Lung (tissue), 11 donors: ENCODE measurements at regions not wholly inside any gene's neighbourhood (a gene's known extent, or its start where the extent isn't known, plus 50 kb on each side); places are given as distances from the start of the nearest gene placed in this dataset.

ENCODE experiments used
- ATAC-seq: fragments of 200-7000 bp; cut with Tn5 transposase; one replicate; pipeline ENCODE4 v1.9.1; 2020; ENCODE audit warnings: moderate number of reproducible peaks; ENCODE audit not compliant: insufficient read depth, low FRiP score
- DNase-seq, 3 donors: peaks; one replicate each; pipeline ENCODE4 v3.0.0-alpha.2; 2013 to 2017
- H3K27ac ChIP-seq, 2 donors: one replicate each; pipeline ENCODE4 v1.5.1; 2013; ENCODE audit warnings: mild to moderate bottlenecking in 2 of 2, moderate library complexity in 2 of 2, control low read depth in 1 of 2, inconsistent platforms in 1 of 2, low read depth in 1 of 2, low read length in 1 of 2
- H3K27me3 ChIP-seq, 3 donors: one replicate each; pipeline ENCODE4 v1.5.1; 2013; ENCODE audit warnings: low read length in 2 of 3; ENCODE audit not compliant: control insufficient read depth in 3 of 3, insufficient read depth in 3 of 3
- H3K36me3 ChIP-seq, 4 donors: one replicate each; pipeline ENCODE4 v1.5.1; 2013; ENCODE audit warnings: low read length in 4 of 4, mild to moderate bottlenecking in 1 of 4, moderate library complexity in 1 of 4; ENCODE audit not compliant: control insufficient read depth in 4 of 4, insufficient read depth in 4 of 4
- H3K4me1 ChIP-seq, 5 donors: one replicate each; pipeline ENCODE4 v1.5.1; 2013; ENCODE audit warnings: low read length in 5 of 5, mild to moderate bottlenecking in 2 of 5, moderate library complexity in 1 of 5; ENCODE audit not compliant: control insufficient read depth in 5 of 5, insufficient read depth in 5 of 5
- H3K4me3 ChIP-seq: one replicate; pipeline ENCODE4 v1.5.1; 2013; ENCODE audit warnings: mild to moderate bottlenecking, control low read depth, moderate library complexity
- H3K9ac ChIP-seq, 2 donors: one replicate each; pipeline ENCODE4 v1.5.1; 2013; ENCODE audit warnings: low read length in 2 of 2, control low read depth in 1 of 2; ENCODE audit not compliant: insufficient read depth in 1 of 2
- H3K9me3 ChIP-seq, 4 donors: one replicate each; pipeline ENCODE4 v1.5.1; 2013; ENCODE audit warnings: low read length in 3 of 4, mild to moderate bottlenecking in 1 of 4, moderate library complexity in 1 of 4; ENCODE audit not compliant: control insufficient read depth in 4 of 4, insufficient read depth in 3 of 4
- WGBS, 2 donors: extraction: QIAGEN DNeasy Blood & Tissue Kit; methylation state at CpG; one replicate each; pipeline ENCODE4 v1.1.7; 2013; 5-methylcytosine and 5-hydroxymethylcytosine counted together
- TF ChIP-seq, protein P1 (sequence below): IDR thresholded peaks from 2 replicates; pipeline ENCODE4 v1.5.1; 2012; ENCODE audit warnings: mild to moderate bottlenecking; ENCODE audit errors: control extremely low read depth, extremely low read depth
- donor health status: control.
- donor health status: control.
- donor health status: Bipolar disorder and iron deficiency.
- donor health status: healthy.
- donor health status: DM: yes; HTN: yes; CAD: no.

DNA sequence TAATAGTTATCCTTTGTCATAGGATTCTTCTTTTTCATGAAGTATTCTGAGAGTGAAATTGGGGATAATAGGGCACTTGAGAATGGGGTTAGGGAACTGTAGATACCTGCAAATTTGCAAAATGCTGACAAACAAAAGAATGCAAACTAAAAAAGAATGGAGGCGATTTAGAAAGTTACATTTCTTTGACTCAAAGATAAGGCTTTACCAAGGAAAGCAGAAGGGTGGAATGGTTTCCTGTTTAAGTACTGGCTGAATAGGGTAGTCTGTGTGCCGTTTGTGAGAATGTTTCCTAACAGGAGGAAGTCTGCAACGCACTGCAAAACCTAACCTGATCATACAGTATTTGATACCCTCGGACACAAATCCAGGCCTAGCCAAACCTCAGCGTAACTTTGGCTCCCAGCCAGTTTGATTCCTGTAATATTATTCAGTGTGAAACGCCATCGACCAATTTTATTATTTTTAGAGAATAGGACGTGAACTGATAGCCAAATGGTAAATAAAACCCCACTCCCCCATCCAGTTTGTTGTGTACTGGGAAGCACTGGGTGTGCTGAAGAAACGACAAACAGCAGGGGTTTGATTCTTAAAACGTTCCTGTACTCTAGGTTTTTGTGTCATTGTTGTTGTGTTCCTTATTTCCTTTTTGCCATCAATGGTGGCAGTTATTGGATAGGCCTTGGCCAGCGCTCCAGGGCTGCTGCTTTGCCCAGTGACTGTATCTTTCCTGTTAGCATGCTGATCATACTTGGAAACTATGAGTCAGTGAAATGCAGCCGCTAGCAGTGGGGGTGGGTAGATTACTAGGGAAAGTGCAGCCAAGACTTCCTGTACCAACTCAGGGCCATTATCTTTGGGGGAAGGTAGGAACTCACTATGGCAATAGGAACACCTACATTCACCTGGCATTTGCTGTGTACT, 148.0 kb upstream of the TBL1XR1 start:
- H3K9ac ChIP-seq: peak overlapping the region in 1 of 2 donors; percentile 63
- no peak overlapping the region for H3K4me3 ChIP-seq
- ATAC-seq: peak; percentile 93
- no peaks in the 10 kb centered on the region for H3K36me3 ChIP-seq
- H3K27me3 ChIP-seq: no peaks in the 10 kb centered on the region
- peak overlapping the region; percentile 91 to 97 for H3K27ac ChIP-seq
- WGBS, 2 donors: 6 to 14% methylated on average over 12 of the region's 12 CpGs
- DNase-seq: peak; percentile 87 to 96 (median 94)
- TF ChIP-seq, protein P1, sequence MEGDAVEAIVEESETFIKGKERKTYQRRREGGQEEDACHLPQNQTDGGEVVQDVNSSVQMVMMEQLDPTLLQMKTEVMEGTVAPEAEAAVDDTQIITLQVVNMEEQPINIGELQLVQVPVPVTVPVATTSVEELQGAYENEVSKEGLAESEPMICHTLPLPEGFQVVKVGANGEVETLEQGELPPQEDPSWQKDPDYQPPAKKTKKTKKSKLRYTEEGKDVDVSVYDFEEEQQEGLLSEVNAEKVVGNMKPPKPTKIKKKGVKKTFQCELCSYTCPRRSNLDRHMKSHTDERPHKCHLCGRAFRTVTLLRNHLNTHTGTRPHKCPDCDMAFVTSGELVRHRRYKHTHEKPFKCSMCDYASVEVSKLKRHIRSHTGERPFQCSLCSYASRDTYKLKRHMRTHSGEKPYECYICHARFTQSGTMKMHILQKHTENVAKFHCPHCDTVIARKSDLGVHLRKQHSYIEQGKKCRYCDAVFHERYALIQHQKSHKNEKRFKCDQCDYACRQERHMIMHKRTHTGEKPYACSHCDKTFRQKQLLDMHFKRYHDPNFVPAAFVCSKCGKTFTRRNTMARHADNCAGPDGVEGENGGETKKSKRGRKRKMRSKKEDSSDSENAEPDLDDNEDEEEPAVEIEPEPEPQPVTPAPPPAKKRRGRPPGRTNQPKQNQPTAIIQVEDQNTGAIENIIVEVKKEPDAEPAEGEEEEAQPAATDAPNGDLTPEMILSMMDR: no peak
- no peaks in the 10 kb centered on the region for H3K9me3 ChIP-seq
- peaks cover 0 to 42% (median 18%) of the 10 kb centered on the region in 5 donors for H3K4me1 ChIP-seq

DNA sequence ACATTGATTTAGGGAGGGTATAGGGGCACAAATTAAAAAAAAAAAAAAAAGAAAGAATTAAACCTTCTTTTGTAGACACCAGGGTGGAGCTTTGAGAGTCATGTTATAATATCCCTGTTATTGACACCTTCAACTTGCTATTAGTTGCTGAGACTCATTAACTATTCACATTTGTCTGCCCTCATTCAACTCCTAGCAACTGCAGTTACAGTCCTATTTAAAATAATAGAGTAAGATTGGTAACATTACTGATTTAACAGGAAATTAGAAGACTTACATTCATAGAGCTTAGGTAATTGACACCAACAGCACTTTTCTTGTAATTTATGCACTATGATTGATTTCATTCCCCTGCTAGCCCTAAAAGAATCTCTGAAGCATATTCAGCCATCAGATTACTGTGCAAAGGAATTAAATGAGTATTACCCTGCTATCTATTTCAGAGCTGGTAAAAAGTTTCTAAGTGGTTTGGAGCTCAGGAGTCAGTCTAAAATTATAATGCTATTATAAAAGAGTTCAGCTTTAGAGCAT, 148.8 kb upstream of the TBL1XR1 start:
- Histone ChIP-seq H3K4me3 (no peak overlapping the region), H3K27me3 (no peaks in the 10 kb centered on the region), H3K4me1 (peaks cover 0 to 45% (median 18%) of the 10 kb centered on the region in 5 donors), H3K9me3 (no peaks in the 10 kb centered on the region), H3K27ac (peak overlapping the region in 1 of 2 donors; percentile 78), H3K9ac (peak overlapping the region in 1 of 2 donors; percentile 26), H3K36me3 (no peaks in the 10 kb centered on the region)
- DNase-seq (no peak), ATAC-seq (no peak)
- TF ChIP-seq, protein P1: no peak

DNA sequence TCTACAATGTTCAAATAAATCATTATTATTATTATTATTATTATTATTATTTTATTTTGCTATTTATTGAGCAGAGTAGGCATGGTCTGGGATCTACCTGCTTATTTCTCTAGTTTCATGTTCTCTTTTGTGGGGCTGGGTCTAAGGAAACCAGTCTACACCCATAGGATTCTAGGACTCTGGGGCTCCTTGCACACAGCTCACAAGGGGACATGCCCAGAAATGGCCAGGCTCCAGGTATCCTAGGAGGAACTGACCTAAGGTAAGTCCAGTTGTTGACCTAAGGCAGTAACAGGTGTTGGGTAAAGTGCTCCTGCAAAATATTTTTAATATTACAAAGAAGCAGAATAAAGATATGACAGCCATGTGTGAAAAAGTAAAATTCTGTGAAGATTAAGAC, 149.6 kb upstream of the TBL1XR1 start:
- Histone ChIP-seq H3K9me3 (no peaks in the 10 kb centered on the region), H3K9ac (no peak overlapping the region), H3K36me3 (no peaks in the 10 kb centered on the region), H3K27ac (peak overlapping the region in 1 of 2 donors; percentile 10), H3K27me3 (no peaks in the 10 kb centered on the region), H3K4me3 (no peak overlapping the region), H3K4me1 (peaks cover 0 to 49% (median 21%) of the 10 kb centered on the region in 5 donors)
- no peak for DNase-seq
- ATAC-seq: no peak
- TF ChIP-seq, protein P1: no peak
